ENCODE measurements at regions not wholly inside any gene's neighbourhood (a gene's known extent, or its start where the extent isn't known, plus 50 kb on each side); places are given as distances from the start of the nearest gene placed in this dataset.

- Histone ChIP-seq H3K27me3 (ENCODE audit: insufficient read depth, low read length, poor library complexity, severe bottlenecking) (no peaks in the 10 kb centered on the region), H3K79me2 (ENCODE audit: insufficient read depth, low read length) (no peaks in the 10 kb centered on the region), H3F3A (ENCODE audit: low read depth) (no peaks in the 10 kb centered on the region), H4K20me1 (ENCODE audit: insufficient read depth, low read length, poor library complexity, severe bottlenecking) (no peaks in the 10 kb centered on the region), H3K4me1 (ENCODE audit: insufficient read depth, low read length, poor library complexity, severe bottlenecking) (no peaks in the 10 kb centered on the region), H2AFZ (ENCODE audit: low read length) (no peak overlapping the region), H3K9me3 (ENCODE audit: insufficient read depth, low read depth, low read length) (no peaks in the 10 kb centered on the region), H3K9ac (ENCODE audit: low read depth, low read length, poor library complexity, severe bottlenecking) (no peak overlapping the region), H3K9me2 (replicated peaks; ENCODE audit: low read depth, low read length) (no peaks in the 10 kb centered on the region), H3K36me3 (ENCODE audit: insufficient read depth, low read length) (no peaks in the 10 kb centered on the region), H3K4me2 (ENCODE audit: low read depth, low read length, poor library complexity, severe bottlenecking) (no peak overlapping the region), H3K4me3 (ENCODE audit: low read length, poor library complexity, severe bottlenecking) (no peak overlapping the region)
- TF ChIP-seq EZH2phosphoT487 (IDR thresholded peaks at IDR 0.05; ENCODE audit: borderline replicate concordance), result no peak
- no peak for TF ChIP-seq CTCF (conservative IDR thresholded peaks at IDR 0.05; ENCODE audit: low read length)
Observed at GRCh38 chr15:35191783-35192182, 106.7 kb upstream of the NANOGP8 start.

GRCh38 chr15:35186346-35186745 is 101.3 kb upstream of the NANOGP8 start:
- H3F3A ChIP-seq (ENCODE audit: low read depth), result no peaks in the 10 kb centered on the region
- H3K4me1 ChIP-seq (ENCODE audit: insufficient read depth, low read length, poor library complexity, severe bottlenecking), result no peaks in the 10 kb centered on the region
- TF ChIP-seq EZH2phosphoT487 (IDR thresholded peaks at IDR 0.05; ENCODE audit: borderline replicate concordance) (no peak), CTCF (conservative IDR thresholded peaks at IDR 0.05; ENCODE audit: low read length) (no peak)
- H3K4me3 ChIP-seq (ENCODE audit: low read length, poor library complexity, severe bottlenecking), result no peak overlapping the region
- no peak overlapping the region for H3K9ac ChIP-seq (ENCODE audit: low read depth, low read length, poor library complexity, severe bottlenecking)
- no peaks in the 10 kb centered on the region for H4K20me1 ChIP-seq (ENCODE audit: insufficient read depth, low read length, poor library complexity, severe bottlenecking)
- H3K9me3 ChIP-seq (ENCODE audit: insufficient read depth, low read depth, low read length), result no peaks in the 10 kb centered on the region
- H2AFZ ChIP-seq (ENCODE audit: low read length), result no peak overlapping the region
- no peaks in the 10 kb centered on the region for H3K9me2 ChIP-seq (replicated peaks; ENCODE audit: low read depth, low read length)
- no peaks in the 10 kb centered on the region for H3K36me3 ChIP-seq (ENCODE audit: insufficient read depth, low read length)
- no peak overlapping the region for H3K4me2 ChIP-seq (ENCODE audit: low read depth, low read length, poor library complexity, severe bottlenecking)
- H3K79me2 ChIP-seq (ENCODE audit: insufficient read depth, low read length), result no peaks in the 10 kb centered on the region
- H3K27me3 ChIP-seq (ENCODE audit: insufficient read depth, low read length, poor library complexity, severe bottlenecking), result no peaks in the 10 kb centered on the region

GRCh38 chr15:35184646-35185045 is 99.6 kb upstream of the NANOGP8 start:
- no peaks in the 10 kb centered on the region for H3K79me2 ChIP-seq (ENCODE audit: insufficient read depth, low read length)
- H3K4me1 ChIP-seq (ENCODE audit: insufficient read depth, low read length, poor library complexity, severe bottlenecking), result no peaks in the 10 kb centered on the region
- H3K27me3 ChIP-seq (ENCODE audit: insufficient read depth, low read length, poor library complexity, severe bottlenecking), result no peaks in the 10 kb centered on the region
- no peaks in the 10 kb centered on the region for H3K9me2 ChIP-seq (replicated peaks; ENCODE audit: low read depth, low read length)
- TF ChIP-seq CTCF (conservative IDR thresholded peaks at IDR 0.05; ENCODE audit: low read length) (no peak), EZH2phosphoT487 (IDR thresholded peaks at IDR 0.05; ENCODE audit: borderline replicate concordance) (no peak)
- no peaks in the 10 kb centered on the region for H4K20me1 ChIP-seq (ENCODE audit: insufficient read depth, low read length, poor library complexity, severe bottlenecking)
- H3K4me3 ChIP-seq (ENCODE audit: low read length, poor library complexity, severe bottlenecking), result no peak overlapping the region
- no peak overlapping the region for H3K9ac ChIP-seq (ENCODE audit: low read depth, low read length, poor library complexity, severe bottlenecking)
- no peaks in the 10 kb centered on the region for H3F3A ChIP-seq (ENCODE audit: low read depth)
- no peaks in the 10 kb centered on the region for H3K36me3 ChIP-seq (ENCODE audit: insufficient read depth, low read length)
- no peaks in the 10 kb centered on the region for H3K9me3 ChIP-seq (ENCODE audit: insufficient read depth, low read depth, low read length)
- no peak overlapping the region for H2AFZ ChIP-seq (ENCODE audit: low read length)
- H3K4me2 ChIP-seq (ENCODE audit: low read depth, low read length, poor library complexity, severe bottlenecking), result no peak overlapping the region
